DOHH2 (cell line): ENCODE measurements at regions not wholly inside any gene's neighbourhood (a gene's known extent, or its start where the extent isn't known, plus 50 kb on each side); places are given as distances from the start of the nearest gene placed in this dataset.

Source experiments
- H3F3A ChIP-seq: fragments of 200-600 bp; sonication (generic), shearing (Covaris generic); 2 replicates; pipeline ENCODE4 v1.6.0; 2016; ENCODE audit warnings: antibody characterized with exemption, mild to moderate bottlenecking; ENCODE audit not compliant: control insufficient read depth, insufficient read depth
- H3K27ac ChIP-seq: fragments of 200-600 bp; sonication (generic); 2 replicates; pipeline ENCODE4 v1.5.1; 2014; ENCODE audit warnings: low read depth, mild to moderate bottlenecking, low read length, moderate library complexity
- H3K27me3 ChIP-seq: fragments of 200-600 bp; sonication (generic); 2 replicates; pipeline ENCODE4 v1.6.1; 2014; ENCODE audit warnings: mild to moderate bottlenecking, low read length, mixed read lengths; ENCODE audit not compliant: control insufficient read depth
- H3K36me3 ChIP-seq: fragments of 200-600 bp; sonication (generic); 2 replicates; pipeline ENCODE4 v1.6.1; 2014; ENCODE audit warnings: mild to moderate bottlenecking, low read length, moderate library complexity, mixed read lengths; ENCODE audit not compliant: control insufficient read depth
- H3K4me1 ChIP-seq: fragments of 200-600 bp; sonication (generic); 2 replicates; pipeline ENCODE4 v1.6.1; 2014; ENCODE audit warnings: mild to moderate bottlenecking, low read length, mixed read lengths; ENCODE audit not compliant: control insufficient read depth
- H3K4me2 ChIP-seq: fragments of 200-600 bp; sonication (generic); 2 replicates; pipeline ENCODE4 v1.6.0; 2014; ENCODE audit warnings: mild to moderate bottlenecking, low read length, moderate library complexity
- H3K4me3 ChIP-seq: fragments of 200-600 bp; sonication (generic); 2 replicates; pipeline ENCODE4 v1.5.1; 2014; ENCODE audit warnings: mild to moderate bottlenecking, low read length, mixed read lengths
- H3K79me2 ChIP-seq: fragments of 200-600 bp; sonication (generic); 2 replicates; pipeline ENCODE4 v1.6.1; 2014; ENCODE audit warnings: mild to moderate bottlenecking, low read length, mixed read lengths; ENCODE audit not compliant: control insufficient read depth
- H3K9me2 ChIP-seq: fragments of 200-600 bp; sonication (generic); replicated peaks from 2 replicates; pipeline ENCODE4 v1.6.1; 2014; ENCODE audit warnings: mild to moderate bottlenecking, low read length, mixed read lengths; ENCODE audit not compliant: control insufficient read depth
- H3K9me3 ChIP-seq: fragments of 200-600 bp; sonication (generic); 2 replicates; pipeline ENCODE4 v1.6.1; 2014; ENCODE audit warnings: antibody characterized with exemption, low read length, mixed read lengths; ENCODE audit not compliant: control insufficient read depth, insufficient read depth
- H4K20me1 ChIP-seq: fragments of 200-600 bp; sonication (generic); 2 replicates; pipeline ENCODE4 v1.6.0; 2014; ENCODE audit warnings: low read depth, mild to moderate bottlenecking, antibody characterized with exemption, low read length, moderate library complexity; ENCODE audit not compliant: control insufficient read depth, insufficient read depth
- EZH2phosphoT487 ChIP-seq: fragments of 200-600 bp; sonication (generic); IDR thresholded peaks from 2 replicates; pipeline ENCODE4 v1.6.1; 2017; ENCODE audit warnings: borderline replicate concordance, mild to moderate bottlenecking, antibody characterized with exemption, low read length, moderate library complexity, mixed read lengths
- TF ChIP-seq, protein P1 (sequence below): fragments of 200-600 bp; sonication (generic); IDR thresholded peaks from one replicate; pipeline ENCODE4 v1.5.1; 2014; ENCODE audit warnings: antibody characterized with exemption, mild to moderate bottlenecking, low read depth, low read length; ENCODE audit not compliant: poor library complexity, severe bottlenecking

GRCh38 chr7:15113752-15114151 lies 211.2 kb upstream of the DGKB start:
- Histone ChIP-seq H3K79me2 (no peaks in the 10 kb centered on the region), H3K36me3 (no peaks in the 10 kb centered on the region), H4K20me1 (no peaks in the 10 kb centered on the region), H3K4me3 (no peak overlapping the region), H3K4me2 (no peak overlapping the region), H3F3A (no peaks in the 10 kb centered on the region), H3K9me3 (peaks cover 10% of the 10 kb centered on the region; the same call in 1 of the 2 replicates), H3K27ac (no peak overlapping the region), H3K27me3 (no peaks in the 10 kb centered on the region), H3K4me1 (no peaks in the 10 kb centered on the region), H3K9me2 (no peaks in the 10 kb centered on the region)
- no peak for TF ChIP-seq EZH2phosphoT487
- TF ChIP-seq, protein P1, sequence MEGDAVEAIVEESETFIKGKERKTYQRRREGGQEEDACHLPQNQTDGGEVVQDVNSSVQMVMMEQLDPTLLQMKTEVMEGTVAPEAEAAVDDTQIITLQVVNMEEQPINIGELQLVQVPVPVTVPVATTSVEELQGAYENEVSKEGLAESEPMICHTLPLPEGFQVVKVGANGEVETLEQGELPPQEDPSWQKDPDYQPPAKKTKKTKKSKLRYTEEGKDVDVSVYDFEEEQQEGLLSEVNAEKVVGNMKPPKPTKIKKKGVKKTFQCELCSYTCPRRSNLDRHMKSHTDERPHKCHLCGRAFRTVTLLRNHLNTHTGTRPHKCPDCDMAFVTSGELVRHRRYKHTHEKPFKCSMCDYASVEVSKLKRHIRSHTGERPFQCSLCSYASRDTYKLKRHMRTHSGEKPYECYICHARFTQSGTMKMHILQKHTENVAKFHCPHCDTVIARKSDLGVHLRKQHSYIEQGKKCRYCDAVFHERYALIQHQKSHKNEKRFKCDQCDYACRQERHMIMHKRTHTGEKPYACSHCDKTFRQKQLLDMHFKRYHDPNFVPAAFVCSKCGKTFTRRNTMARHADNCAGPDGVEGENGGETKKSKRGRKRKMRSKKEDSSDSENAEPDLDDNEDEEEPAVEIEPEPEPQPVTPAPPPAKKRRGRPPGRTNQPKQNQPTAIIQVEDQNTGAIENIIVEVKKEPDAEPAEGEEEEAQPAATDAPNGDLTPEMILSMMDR = no peak

DNA sequence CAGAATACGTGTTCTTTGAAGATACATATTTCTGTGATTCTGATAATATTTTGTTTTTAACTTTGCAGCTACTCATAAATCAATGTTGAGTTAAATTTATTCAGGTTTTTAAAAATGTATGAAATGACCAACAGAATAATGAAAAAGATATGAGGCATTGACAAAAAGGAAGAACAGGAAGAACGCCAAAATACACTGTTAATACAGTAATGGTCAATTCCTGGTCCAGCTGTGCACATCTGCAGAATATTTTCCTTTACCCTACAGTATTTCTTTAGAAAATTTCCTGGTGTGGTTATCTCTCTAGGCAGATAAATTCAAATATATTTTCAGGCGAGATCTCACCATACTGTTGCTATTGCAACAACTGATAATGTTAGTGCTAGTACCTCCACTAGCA lies 203.2 kb upstream of the DGKB start:
- TF ChIP-seq, protein P1 = no peak
- TF ChIP-seq EZH2phosphoT487 = no peak

DNA sequence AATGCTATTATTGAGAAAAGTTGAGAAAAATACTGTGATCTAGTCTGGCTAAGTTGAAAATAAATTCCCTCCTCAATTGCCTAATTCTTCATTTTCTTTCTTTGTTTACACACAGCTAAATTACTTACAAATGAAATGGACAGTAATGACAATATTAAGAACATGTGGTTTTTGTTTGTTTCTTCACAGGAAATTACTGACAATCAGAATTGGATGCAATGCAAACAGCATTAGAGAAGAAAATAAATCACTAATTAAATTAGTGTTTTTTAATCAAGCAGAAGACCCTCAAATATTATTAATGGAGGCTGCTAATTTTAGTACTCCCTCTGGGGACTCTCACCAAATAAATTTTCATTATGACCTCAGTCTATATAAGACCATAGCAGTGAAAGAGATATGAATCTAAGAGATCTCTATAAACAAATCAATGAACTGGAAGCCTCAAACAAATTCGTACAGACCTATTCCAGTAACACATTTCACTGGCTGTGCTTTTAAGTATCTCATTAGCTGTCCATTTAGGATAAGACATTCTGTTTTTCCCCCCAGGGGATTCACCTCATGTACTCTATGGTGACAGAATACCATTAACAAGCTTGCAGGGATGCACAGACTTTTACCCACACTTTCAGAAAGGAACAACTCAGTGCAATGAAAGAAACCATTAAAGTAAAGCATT lies 202.0 kb upstream of the DGKB start:
- Histone ChIP-seq H3K9me2 (no peaks in the 10 kb centered on the region), H3K79me2 (no peaks in the 10 kb centered on the region), H3K27me3 (no peaks in the 10 kb centered on the region), H3K4me1 (no peaks in the 10 kb centered on the region), H3K4me3 (no peak overlapping the region), H4K20me1 (no peaks in the 10 kb centered on the region), H3K9me3 (peaks cover 4% of the 10 kb centered on the region; the same call in 1 of the 2 replicates), H3K36me3 (no peaks in the 10 kb centered on the region), H3K27ac (no peak overlapping the region), H3K4me2 (no peak overlapping the region), H3F3A (no peaks in the 10 kb centered on the region)
- TF ChIP-seq EZH2phosphoT487 = no peak
- TF ChIP-seq, protein P1 = no peak

More for the DNA sequence above, 203.2 kb upstream of the DGKB start:
- no peaks in the 10 kb centered on the region for H3K4me1 ChIP-seq
- H3F3A ChIP-seq = no peaks in the 10 kb centered on the region
- no peak overlapping the region for H3K27ac ChIP-seq
- no peaks in the 10 kb centered on the region for H4K20me1 ChIP-seq
- H3K9me2 ChIP-seq = no peaks in the 10 kb centered on the region
- H3K36me3 ChIP-seq = no peaks in the 10 kb centered on the region
- H3K4me2 ChIP-seq = no peak overlapping the region
- H3K4me3 ChIP-seq = no peak overlapping the region
- H3K27me3 ChIP-seq = no peaks in the 10 kb centered on the region
- H3K79me2 ChIP-seq = no peaks in the 10 kb centered on the region
- peaks cover 4% of the 10 kb centered on the region; the same call in 1 of the 2 replicates for H3K9me3 ChIP-seq
